ENCODE measurements at regions not wholly inside any gene's neighbourhood (a gene's known extent, or its start where the extent isn't known, plus 50 kb on each side); places are given as distances from the start of the nearest gene placed in this dataset.
"Not testable (repeated sequence)": the region's sequence is repeated elsewhere in the genome, so short reads cannot be mapped to it uniquely, and the experiment has no call there.

DNA sequence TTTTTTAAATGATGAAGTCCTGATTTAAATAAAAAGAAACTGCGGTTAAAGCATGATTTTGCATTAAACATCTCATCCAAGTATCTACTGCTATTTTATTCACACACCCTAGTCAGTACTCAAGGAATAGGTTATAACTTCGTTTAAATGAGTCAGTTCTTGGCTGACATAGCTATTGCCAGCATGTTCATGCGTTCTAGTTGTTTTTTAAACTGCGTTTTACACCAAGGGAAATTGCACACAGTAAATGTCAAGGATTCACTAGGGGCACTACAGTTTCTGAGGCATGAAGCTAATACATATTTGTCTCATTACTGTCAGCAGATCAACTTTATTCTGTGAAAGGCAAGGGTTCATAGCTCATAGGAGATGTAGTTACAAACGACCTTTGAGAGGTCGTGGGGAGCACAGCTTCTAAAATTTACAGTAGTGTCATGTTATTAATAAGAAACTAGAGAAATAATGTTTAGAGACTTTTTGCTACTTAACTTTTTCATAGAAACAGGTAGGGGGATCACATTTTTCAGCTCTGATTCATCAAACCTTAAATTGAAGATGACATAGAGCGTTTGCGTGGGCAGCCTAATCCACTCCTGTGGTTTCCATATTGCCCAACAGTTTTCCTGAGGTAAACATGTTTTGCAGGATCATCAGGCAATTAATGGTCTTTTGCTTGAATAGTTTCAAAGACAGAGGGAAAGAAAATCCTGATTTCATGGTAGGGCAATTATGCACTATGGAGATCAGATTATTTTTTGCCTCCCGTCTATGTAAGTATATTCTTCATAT, 2222.7 kb upstream of the WWC1 start:
- no peak for DNase-seq (ENCODE audit: low spot score)

DNA sequence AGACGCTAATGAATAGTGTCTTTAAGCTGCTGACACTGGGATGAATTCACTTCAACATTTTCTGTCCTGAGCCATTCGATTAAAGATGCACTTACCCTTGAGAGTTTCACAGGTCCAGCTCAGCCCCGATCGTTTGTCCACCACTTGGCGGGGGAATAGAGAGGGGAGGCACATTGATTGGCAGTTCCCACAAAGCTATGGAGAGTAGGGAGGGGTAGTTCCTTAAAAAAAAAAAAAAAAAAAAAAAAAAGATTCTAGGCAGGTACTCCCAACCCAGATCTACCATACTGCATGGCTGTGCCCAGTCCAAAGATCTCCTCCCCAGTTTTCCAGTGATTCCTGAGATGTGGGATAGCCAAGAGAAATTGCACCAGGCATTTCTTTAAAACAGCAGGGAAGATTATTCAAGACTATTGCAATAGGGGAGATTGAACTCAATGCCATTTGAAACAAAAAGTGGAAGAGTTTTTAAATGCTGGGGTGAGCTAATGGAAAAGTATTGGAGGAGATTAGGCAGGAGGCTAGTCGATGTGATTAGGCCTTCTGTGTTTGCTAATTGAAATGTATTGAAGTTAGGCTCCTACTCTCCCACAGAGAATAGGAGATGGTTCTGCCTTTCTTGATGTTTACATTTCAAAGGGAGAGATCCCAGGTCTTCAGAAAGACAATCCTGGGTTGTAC, 2217.4 kb upstream of the WWC1 start:
- DNase-seq (ENCODE audit: low spot score): no peak

DNA sequence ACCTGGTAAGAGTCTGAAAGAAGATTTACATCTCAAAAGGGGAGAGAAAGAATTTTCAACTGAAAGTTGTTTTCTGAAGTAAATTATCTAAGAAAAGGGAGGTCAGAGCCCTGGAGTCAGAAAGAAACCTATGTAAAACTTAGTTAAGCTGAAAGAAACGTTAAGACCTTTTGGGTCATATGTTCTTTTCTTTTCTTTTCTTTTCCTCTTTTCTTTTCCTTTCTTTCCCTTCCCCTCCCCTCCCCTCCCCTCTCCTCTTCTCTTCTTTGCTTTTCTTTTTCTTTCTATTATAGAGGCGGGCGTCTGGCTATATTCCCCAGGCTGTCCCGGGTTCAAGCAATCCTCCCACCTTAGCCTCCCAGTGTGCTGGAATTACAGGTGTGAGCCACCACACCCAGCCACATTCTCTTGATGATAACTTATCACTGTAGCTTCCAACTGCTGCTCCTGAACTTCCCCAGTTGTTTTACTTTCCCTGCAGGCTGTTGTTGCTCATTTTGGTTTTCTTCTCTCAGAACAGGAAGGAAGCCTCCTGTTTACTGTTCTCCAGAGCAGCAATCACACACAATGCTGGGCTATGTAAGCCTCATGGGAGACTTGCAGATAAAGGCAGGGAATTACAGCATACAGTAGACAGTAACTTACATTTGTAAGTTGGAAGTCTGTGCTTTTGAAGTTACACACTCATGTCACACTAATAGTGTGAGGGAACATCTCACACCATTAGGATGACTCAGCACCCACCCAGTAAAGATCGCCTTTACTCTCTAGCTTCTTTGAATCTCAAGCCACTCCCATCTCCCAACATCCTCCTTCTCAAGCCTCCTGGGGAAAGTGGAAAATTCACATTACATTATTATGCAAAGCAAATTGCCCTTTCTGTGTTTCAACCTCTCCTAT, 2216.6 kb upstream of the WWC1 start:
- no peak for DNase-seq (ENCODE audit: low spot score)

DNA sequence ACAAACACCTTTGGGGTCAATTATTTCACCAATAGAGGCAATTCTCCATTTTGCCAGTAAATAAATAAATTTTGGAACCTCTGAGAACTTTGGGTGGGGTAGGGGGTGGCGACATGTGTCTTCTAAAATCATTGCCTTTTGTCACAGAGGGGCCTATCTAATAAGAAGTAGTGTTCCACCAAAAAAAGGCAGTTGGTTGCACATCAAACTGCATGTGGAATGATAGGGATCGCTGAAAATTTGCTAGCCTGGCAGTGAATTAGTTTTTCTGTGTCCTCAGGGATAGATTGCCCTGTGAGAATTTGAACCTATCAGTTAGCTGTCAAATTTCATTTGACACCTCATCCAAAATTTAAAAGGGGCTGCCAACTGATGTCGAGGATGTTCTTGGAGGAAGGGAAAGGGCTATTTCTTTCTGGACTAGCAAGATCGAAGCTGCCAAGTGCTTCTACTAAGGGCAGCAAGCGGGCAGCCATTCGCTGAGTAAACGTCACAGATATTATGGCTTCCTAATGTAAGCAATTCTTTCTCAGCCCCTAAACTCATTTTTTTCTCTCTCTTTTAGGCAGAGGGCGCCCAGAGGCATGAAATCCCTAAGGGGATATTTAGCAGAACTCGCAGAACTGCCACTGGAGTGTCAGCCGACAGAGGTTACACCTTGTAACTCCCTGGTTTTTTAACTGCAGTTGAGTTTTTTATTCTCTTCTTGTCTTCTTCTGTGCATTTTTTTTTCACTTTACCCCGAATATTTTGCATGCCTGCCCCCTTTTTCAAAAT, 2208.1 kb upstream of the WWC1 start:
- DNase-seq (ENCODE audit: low spot score): no peak

DNA sequence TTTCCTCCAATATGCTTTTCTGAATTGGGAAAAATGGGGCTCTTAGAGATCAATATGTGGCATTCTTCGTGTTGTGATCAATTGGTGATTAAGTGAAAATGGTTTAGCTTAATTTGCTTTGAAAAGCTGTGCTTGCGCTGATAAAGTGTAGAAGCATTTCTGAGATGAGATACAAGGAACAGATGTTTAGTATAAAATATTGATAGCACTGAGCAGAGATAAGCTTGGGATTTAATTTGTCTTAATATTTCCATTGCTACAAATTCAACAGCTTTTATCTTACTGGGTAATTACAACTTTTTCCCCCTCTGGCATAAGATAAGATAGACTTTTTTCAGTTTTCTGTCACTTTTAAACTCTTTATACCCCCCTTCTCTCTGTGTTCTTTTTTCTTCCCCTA, 2204.9 kb upstream of the WWC1 start:
- no peak for DNase-seq (ENCODE audit: low spot score)

DNA sequence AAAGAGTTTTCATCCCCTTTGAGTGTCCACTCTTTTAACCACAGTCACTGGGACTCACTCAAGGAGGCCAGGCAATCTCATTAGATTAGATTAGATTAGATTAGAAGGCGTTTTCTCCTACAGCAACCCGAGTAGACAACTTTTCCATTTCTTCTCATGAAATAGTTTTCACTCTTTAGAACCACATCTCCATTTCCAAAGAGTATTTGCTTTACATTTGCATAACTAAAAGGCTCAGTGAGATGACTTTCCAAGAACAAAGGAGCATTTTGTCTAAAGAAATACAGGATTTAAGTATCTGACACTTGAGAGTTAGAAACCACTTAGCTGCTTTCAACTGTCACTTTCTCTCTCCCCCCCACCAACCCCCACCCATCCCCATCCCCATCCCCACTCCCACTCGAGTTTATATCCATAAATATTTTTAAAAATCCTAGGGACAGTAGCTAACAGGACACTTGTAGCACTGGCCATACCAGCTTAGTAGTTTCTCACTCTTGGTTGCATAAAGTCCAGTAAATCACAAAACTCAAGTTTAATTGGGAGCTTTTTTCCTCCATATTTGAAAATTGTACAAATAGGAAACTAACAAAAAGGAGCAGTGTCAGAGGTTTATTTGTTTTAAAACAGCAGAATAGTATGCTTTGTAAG, 2202.9 kb upstream of the WWC1 start:
- DNase-seq (ENCODE audit: low spot score): no peak

DNA sequence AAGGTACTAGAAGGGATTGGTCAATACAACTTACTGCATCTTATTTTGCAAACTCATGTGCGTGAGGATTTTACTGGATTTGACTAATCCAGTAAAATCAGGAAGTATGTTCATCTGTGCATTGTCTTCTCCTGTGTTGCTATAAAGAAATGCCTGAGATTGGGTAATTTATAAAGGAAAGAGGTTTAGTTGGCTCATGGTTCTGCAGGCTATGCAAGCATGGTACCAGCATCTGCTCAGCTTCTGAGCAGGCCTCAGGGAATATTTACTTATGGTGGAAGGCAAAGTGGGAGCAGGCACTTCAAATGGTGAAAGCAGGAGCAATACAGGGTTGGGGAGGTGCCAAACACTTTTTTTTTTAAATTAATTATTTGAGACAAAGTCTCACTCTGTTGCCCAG, 2199.5 kb upstream of the WWC1 start:
- DNase-seq (ENCODE audit: low spot score): no peak

DNA sequence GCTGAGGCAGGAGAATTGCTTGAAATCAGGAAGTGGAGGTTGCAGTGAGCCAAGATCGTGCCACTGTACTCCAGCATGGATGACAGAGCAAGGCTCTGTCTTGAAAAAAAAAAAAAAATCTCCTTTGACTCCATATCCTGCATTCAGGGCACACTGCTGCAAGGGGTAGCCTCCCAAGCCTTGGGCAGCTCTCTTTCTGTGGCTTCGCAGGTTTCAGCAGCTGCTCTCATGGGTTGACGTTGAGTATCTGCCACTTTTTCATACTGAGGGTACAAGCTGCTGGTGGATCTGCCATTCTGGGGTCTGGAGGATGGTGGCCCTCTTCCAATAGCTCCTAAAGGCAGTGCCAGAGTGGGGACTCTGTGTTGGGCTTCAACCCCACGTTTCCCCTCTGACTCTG, 2198.1 kb upstream of the WWC1 start:
- no peak for DNase-seq (ENCODE audit: low spot score)

DNA sequence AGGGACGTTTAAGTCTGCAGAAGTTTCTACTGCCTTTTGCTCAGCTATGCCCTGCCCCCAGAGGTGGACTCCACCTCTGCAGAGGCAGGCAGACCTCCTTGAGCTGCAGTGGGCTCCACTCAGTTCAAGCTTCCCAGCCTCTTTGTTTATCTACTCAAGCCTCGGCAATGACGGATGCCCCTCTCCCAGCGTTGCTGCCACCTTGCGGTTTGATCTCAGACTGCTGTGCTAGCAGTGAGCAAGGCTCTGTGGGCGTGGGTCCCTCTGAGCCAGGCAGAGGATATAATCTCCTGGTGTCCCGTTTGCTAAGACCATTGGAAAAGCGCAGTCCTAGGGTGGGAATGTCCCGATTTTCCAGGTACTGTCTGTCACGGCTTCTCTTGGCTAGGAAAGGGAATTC, 2188.5 kb upstream of the WWC1 start:
- DNase-seq (ENCODE audit: low spot score): no peak

DNA sequence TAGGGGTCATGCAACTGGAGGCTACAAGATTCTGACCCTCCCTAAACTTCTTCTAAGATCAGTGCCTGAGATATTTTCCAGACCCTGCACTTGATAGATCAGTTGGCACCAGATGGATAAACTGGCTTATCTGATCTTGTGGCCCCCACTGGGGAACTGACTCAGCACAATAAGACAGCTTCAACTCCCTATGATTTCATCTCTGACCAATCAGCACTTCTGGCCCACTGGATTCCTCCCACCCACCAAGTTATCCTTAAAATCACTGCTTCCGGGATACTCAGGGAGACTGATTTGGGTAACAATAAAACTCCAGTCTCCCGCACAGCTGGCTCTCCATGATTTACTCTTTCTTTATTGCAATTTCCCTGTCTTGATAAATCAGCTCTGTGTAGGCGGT, 2180.4 kb upstream of the WWC1 start:
- DNase-seq (ENCODE audit: low spot score): no peak

DNA sequence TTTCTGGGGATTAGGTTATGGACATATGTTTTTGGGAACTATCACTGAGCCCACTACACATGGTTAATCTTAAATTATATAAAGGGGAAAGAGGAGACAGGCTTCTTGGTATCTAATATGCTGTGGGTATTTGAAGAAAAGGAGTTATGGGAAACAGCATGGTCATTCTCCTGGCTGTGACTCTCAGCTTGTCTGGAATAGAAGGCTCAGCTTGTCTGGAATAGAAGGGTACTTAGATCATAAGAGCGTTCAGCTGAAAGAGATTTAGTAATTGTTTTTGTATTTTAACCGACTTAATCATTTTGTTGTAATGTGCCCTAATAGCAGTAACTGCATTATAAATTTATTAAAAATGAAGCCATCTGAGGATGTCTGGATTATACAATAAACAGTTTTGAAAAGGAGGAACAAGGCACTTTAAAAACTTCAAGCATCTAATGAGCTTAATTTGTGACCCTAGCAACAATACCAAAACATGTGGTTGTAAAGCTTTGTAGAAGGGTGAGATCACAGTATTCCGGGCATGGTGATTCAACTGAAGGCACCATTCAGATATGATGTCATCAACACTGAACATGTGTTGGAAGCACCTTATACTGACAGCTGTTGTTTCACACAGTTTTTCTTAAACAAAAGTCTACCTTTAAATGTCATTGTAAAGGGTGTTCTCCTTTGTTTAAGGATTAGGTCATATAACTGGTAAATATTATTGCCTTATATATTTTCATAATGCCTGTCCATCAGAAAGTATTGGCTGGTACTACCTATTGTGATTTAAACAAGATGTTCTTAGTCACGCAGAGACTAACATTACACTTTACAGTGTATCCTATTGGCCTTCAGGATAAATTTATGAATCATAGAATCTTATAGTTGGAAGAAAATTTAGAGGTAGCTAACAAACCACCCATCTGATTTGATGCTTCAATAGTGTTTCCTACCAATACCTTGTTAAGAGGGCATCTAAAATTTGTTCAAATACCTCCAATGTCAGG, 2174.1 kb upstream of the WWC1 start:
- no peak for DNase-seq (ENCODE audit: low spot score)

DNA sequence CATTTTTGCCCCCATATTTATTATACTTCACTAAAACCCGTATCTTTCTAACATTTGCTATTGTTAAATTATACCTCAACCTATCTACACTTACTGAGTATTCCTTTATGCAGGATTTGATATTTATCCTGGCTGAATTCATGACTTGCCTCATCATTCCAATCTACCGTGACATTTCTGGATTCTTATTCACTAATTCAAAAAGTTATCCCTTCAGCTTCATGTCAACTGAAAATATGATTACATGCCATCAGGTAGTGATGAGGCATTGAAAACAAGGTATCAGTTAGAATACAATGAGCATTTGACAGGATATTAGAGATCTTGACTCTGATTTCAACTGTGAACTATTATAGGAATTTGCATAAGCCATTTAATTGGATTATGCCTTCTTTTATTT, 2171.9 kb upstream of the WWC1 start:
- DNase-seq (ENCODE audit: low spot score): no peak

DNA sequence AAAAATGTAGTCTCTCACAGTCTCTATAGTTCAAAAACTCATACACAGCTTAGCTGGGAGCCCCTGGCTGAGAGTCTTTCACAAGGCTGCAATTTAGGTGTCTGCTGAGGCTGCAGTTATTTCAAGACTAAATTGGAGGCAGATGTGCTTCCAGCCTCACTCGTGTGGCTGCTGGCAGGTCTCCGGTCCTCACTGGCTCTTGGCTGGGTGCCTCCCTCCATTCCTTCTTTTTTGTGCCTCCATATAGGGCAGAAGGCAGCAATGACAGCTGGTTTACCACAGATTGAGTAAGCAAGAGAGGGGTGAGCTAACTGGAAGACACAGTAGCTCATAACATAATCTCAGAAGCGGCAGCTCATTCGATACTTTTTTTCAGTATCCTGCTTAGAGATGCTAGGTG, 2167.7 kb upstream of the WWC1 start:
- no peak for DNase-seq (ENCODE audit: low spot score)

DNA sequence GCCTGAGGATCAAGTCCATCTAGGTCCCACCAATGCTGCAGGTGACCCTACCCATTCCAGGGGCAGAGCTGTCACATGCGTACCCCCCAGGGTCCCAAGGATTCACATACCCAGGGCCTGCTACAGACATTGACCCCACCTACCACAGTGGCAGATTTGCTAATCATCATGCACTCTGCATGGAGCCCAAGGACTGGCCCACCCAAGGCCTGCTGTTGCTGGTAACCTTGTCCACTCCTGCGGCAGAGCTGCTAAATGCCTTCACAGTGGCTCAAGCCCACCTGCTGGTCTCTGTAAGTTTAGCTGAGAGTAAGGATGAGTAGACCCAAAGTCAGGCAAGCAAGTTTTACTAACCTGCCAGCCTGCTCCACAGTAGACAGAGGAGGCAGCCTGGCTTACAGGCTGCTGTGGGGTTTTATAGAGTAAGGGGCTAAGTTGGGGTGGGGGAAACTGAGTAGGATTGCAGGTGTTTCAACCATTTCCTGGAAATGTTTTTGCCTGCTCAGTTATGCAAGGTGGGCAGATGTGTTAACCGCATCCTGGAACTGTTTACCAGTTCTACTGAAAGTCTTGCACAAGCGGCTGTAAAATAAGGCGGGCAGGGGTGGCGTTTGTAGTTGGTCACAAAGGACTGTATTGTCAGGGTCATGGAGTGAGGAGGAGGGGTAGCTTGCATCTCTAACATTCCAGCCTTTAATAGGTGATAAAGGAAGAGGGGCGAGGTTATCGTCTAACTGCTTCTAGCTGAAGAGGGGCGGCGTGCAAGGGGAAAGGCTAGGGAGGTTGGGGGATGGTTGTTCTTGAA, 2163.5 kb upstream of the WWC1 start:
- DNase-seq (ENCODE audit: low spot score): no peak

DNA sequence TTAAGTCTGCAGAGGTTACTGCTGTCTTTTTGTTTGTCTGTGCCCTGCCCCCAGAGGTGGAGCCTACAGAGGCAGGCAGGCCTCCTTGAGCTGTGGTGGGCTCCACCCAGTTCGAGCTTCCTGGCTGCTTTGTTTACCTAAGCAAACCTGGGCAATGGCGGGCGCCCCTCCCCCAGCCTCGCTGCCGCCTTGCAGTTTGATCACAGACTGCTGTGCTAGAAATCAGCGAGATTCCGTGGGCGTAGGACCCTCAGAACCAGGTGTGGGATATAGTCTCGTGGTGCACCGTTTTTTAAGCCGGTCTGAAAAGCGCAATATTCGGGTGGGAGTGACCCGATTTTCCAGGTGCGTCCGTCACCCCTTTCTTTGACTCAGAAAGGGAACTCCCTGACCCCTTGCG, 2146.3 kb upstream of the WWC1 start:
- not testable (repeated sequence) for DNase-seq (ENCODE audit: low spot score)

DNA sequence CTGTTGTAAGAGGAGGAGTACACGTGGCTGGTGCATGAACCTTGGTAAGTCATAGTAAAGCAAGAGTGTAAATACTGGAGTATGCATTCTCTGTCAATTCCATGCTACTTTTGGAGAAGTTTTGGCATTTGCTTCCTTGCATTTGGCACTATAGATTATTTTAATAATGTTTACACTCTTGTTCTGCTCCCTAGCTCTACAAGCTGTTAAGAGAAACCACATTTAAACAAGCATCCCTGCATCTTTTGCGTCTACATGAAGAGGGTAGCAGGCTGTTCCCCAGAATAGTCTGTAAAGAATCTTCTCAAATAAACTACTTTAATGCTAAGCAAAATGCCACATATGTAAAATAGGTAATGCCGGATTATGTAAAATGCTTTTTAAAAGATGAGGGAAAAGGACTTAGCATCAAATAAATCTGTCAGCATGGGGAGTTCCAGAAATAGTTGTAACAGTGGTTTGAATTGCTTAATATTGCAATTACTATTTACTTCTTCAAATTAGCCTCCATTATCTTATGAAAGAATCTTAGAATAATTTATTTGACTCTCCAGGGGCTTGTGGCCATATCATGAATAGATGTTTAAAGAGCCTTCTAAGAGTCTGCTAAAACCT, 2127.3 kb upstream of the WWC1 start:
- no peak for DNase-seq (ENCODE audit: low spot score)

DNA sequence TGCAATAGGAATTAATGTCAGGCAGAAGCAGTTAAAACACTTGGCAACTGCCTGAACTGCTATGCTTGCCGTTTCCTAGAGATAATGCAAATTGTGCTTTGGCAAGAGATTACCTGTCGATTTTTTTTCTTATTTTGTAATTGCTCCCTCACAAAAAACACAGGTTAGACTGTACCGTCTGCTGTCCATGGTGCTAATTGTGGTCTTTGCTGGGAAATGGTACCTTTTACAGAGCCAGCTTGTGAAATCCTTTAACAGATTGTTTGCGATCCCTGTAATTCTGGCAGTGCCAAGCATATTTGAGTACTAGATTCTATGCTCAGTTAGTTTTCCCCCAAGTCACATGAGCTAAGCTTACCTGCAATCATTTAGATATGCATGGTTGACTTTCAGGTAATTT, 2125.8 kb upstream of the WWC1 start:
- DNase-seq (ENCODE audit: low spot score): no peak

DNA sequence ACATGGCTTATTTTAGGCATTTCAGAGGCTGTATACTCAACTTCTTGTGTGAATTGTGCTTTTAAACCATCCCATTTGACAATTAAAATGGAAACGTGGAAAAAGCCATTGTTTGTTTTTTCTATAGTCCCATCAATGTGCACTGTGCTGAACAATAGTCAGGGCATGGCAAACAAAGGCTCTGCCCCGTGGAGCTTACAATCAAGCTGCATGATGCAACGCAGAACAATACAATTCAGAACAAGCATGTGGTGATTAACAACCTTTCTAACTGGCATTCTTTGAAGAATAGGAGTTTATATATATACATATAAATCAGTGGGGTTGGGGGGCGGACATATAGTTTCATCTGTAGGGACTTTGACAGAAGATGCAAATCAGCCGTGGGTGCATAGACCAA, 2125.4 kb upstream of the WWC1 start:
- DNase-seq (ENCODE audit: low spot score): no peak

DNA sequence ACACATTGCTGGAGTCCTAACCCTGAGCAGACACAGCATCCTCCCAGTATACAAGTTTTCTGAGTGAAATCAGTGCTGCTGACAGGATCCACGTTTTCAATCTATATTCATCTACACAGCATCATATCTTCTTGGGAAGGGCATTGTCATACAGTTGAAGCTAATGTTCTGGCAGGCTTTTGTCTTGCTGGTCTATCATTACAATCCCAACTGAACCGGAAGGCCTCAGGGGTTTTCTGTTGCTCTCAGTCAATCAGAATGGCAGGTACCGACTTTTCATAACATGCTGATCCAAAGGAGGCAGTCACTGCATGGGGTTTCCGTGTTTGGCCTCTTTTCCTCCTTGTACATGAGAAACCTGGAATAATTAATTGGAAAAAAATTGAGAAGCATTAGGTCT, 2118.8 kb upstream of the WWC1 start:
- DNase-seq (ENCODE audit: low spot score): no peak
